Liver (tissue), 8 donors: ENCODE measurements at regions not wholly inside any gene's neighbourhood (a gene's known extent, or its start where the extent isn't known, plus 50 kb on each side); places are given as distances from the start of the nearest gene placed in this dataset.

ENCODE experiments used
- DNase-seq: peaks from one replicate; pipeline ENCODE4 v3.0.0-alpha.2; 2017; ENCODE audit warnings: low spot score
- H3K27ac ChIP-seq, 2 donors: one replicate each; pipeline ENCODE4 v1.7.0; 2013; ENCODE audit warnings: inconsistent platforms in 2 of 2, low read length in 2 of 2, control low read depth in 1 of 2, low read depth in 1 of 2, mild to moderate bottlenecking in 1 of 2
- H3K27me3 ChIP-seq, 4 donors: one replicate each; pipeline versions ENCODE4 v1.6.1 to v1.7.0; 2013; ENCODE audit warnings: low read length in 3 of 4, inconsistent platforms in 1 of 4, mild to moderate bottlenecking in 1 of 4, moderate library complexity in 1 of 4; ENCODE audit not compliant: control insufficient read depth in 4 of 4, insufficient read depth in 4 of 4
- H3K36me3 ChIP-seq, 4 donors: one replicate each; pipeline versions ENCODE4 v1.6.1 to v1.7.0; 2013; ENCODE audit warnings: low read length in 3 of 4, mild to moderate bottlenecking in 3 of 4, low read depth in 1 of 4, moderate library complexity in 1 of 4; ENCODE audit not compliant: control insufficient read depth in 4 of 4, insufficient read depth in 3 of 4
- H3K4me1 ChIP-seq, 4 donors: one replicate each; pipeline versions ENCODE4 v1.6.1 to v1.7.0; 2013; ENCODE audit warnings: low read length in 3 of 4, mild to moderate bottlenecking in 3 of 4, moderate library complexity in 1 of 4; ENCODE audit not compliant: control insufficient read depth in 4 of 4, insufficient read depth in 4 of 4
- H3K4me3 ChIP-seq, 3 donors: one replicate each; pipeline versions ENCODE4 v1.6.1 to v1.7.0; 2013; ENCODE audit warnings: low read length in 3 of 3, control low read depth in 1 of 3, low read depth in 1 of 3, mild to moderate bottlenecking in 1 of 3
- H3K9ac ChIP-seq, 2 donors: one replicate each; pipeline ENCODE4 v1.7.0; 2013; ENCODE audit warnings: low read length in 2 of 2, mild to moderate bottlenecking in 2 of 2, moderate library complexity in 2 of 2, control low read depth in 1 of 2, low read depth in 1 of 2
- H3K9me3 ChIP-seq, 4 donors: one replicate each; pipeline versions ENCODE4 v1.6.1 to v1.7.0; 2013; ENCODE audit warnings: low read length in 3 of 4; ENCODE audit not compliant: control insufficient read depth in 4 of 4
- ATF3 ChIP-seq: IDR thresholded peaks from 2 replicates; pipeline ENCODE4 v1.6.1; 2016; ENCODE audit warnings: antibody characterized with exemption
- EGR1 ChIP-seq, 2 donors: IDR thresholded peaks; 2 replicates each; pipeline ENCODE4 v1.6.1; 2016 to 2018; ENCODE audit warnings: antibody characterized with exemption in 2 of 2, low read depth in 2 of 2
- FOXA1 ChIP-seq: IDR thresholded peaks from 2 replicates; pipeline ENCODE4 v1.6.1; 2016; ENCODE audit warnings: antibody characterized with exemption
- FOXA2 ChIP-seq: IDR thresholded peaks from 2 replicates; pipeline ENCODE4 v1.6.1; 2016; ENCODE audit warnings: antibody characterized with exemption
- GABPA ChIP-seq, 2 donors: IDR thresholded peaks in 1 of 2; conservative IDR thresholded peaks in 1 of 2; 2 replicates each; pipeline ENCODE4 v1.6.1; 2016; ENCODE audit warnings: antibody characterized with exemption in 2 of 2, mild to moderate bottlenecking in 1 of 2, moderate library complexity in 1 of 2
- HNF4A ChIP-seq, 2 donors: conservative IDR thresholded peaks; 2 replicates each; pipeline ENCODE4 v1.6.1; 2016; ENCODE audit warnings: antibody characterized with exemption in 2 of 2, mild to moderate bottlenecking in 2 of 2
- HNF4G ChIP-seq: IDR thresholded peaks from 2 replicates; pipeline ENCODE4 v1.6.1; 2016; ENCODE audit warnings: antibody characterized with exemption
- JUND ChIP-seq, 2 donors: IDR thresholded peaks; 2 replicates each; pipeline ENCODE4 v1.6.1; 2016; ENCODE audit warnings: antibody characterized with exemption in 2 of 2
- MAX ChIP-seq: IDR thresholded peaks from 2 replicates; pipeline ENCODE4 v1.6.1; 2016; ENCODE audit warnings: antibody characterized with exemption
- NR2F2 ChIP-seq: IDR thresholded peaks from 2 replicates; pipeline ENCODE4 v1.6.1; 2016; ENCODE audit warnings: antibody characterized with exemption
- RAD21 ChIP-seq, 2 donors: IDR thresholded peaks; 2 replicates each; pipeline ENCODE4 v1.6.1; 2016; ENCODE audit warnings: antibody characterized with exemption in 2 of 2, mild to moderate bottlenecking in 2 of 2
- REST ChIP-seq: IDR thresholded peaks from 2 replicates; pipeline ENCODE4 v1.6.1; 2016; ENCODE audit warnings: antibody characterized with exemption, mild to moderate bottlenecking
- RXRA ChIP-seq, 2 donors: IDR thresholded peaks; 2 replicates each; pipeline ENCODE4 v1.6.1; 2017 to 2018; ENCODE audit warnings: antibody characterized with exemption in 2 of 2, mild to moderate bottlenecking in 1 of 2
- SP1 ChIP-seq: IDR thresholded peaks from 2 replicates; pipeline ENCODE4 v1.6.1; 2018; ENCODE audit warnings: antibody characterized with exemption, mild to moderate bottlenecking
- TAF1 ChIP-seq: conservative IDR thresholded peaks from 2 replicates; pipeline ENCODE4 v1.6.1; 2016; ENCODE audit warnings: antibody characterized with exemption, mild to moderate bottlenecking
- YY1 ChIP-seq: IDR thresholded peaks from 2 replicates; pipeline ENCODE4 v1.6.1; 2016; ENCODE audit warnings: antibody characterized with exemption, mild to moderate bottlenecking
- ZBTB33 ChIP-seq: IDR thresholded peaks from 2 replicates; pipeline ENCODE4 v1.6.1; 2016; ENCODE audit warnings: antibody characterized with exemption
- WGBS: extraction: QIAGEN DNeasy Blood & Tissue Kit; methylation state at CpG from one replicate; pipeline ENCODE4 v1.1.7; 2013; 5-methylcytosine and 5-hydroxymethylcytosine counted together
- TF ChIP-seq, protein P1 (sequence below): fragments of 150-350 bp; IDR thresholded peaks from 2 replicates; pipeline ENCODE4 v1.5.1; 2017; ENCODE audit warnings: improper control_type of control experiment, low read depth, low read length; ENCODE audit not compliant: missing input control
- donor health status: healthy.
- donor health status: healthy.
- donor health status: healthy.
- donor health status: healthy.
- donor health status: healthy.

- Histone ChIP-seq H3K9ac (no peak overlapping the region), H3K4me3 (no peak overlapping the region), H3K9me3 (no peaks in the 10 kb centered on the region), H3K27ac (no peak overlapping the region), H3K27me3 (no peaks in the 10 kb centered on the region), H3K4me1 (no peaks in the 10 kb centered on the region), H3K36me3 (no peaks in the 10 kb centered on the region)
- 53% methylated on average over 11 of the region's 11 CpGs for WGBS
- no peak for DNase-seq
- TF ChIP-seq SP1 = no peak
Observed at GRCh38 chr14:98022541-98023520, 1225.6 kb downstream of the VRK1 start.

GRCh38 chr14:98028162-98028561, 1231.0 kb downstream of the VRK1 start:
- no peak overlapping the region for H3K27ac ChIP-seq
- H3K9ac ChIP-seq = no peak overlapping the region
- H3K4me3 ChIP-seq = no peak overlapping the region
- DNase-seq = no peak
- 88% methylated on average over 6 of the region's 6 CpGs for WGBS
- TF ChIP-seq HNF4A (conservative IDR thresholded peaks at IDR 0.05) (no peak), REST (no peak), GABPA (IDR thresholded peaks at IDR 0.05 in 1 of 2, conservative IDR thresholded peaks at IDR 0.05 in 1 of 2) (no peak), ZBTB33 (no peak), SP1 (no peak), HNF4G (no peak), FOXA1 (no peak), FOXA2 (no peak), EGR1 (IDR thresholded peaks at IDR 0.05; ENCODE audit: low read depth in 2 of 2) (no peak), RXRA (IDR thresholded peaks at IDR 0.05) (no peak), YY1 (no peak), ATF3 (no peak), JUND (IDR thresholded peaks at IDR 0.05) (no peak), NR2F2 (no peak), MAX (no peak), TAF1 (no peak), RAD21 (IDR thresholded peaks at IDR 0.05) (no peak)
- TF ChIP-seq, protein P1, sequence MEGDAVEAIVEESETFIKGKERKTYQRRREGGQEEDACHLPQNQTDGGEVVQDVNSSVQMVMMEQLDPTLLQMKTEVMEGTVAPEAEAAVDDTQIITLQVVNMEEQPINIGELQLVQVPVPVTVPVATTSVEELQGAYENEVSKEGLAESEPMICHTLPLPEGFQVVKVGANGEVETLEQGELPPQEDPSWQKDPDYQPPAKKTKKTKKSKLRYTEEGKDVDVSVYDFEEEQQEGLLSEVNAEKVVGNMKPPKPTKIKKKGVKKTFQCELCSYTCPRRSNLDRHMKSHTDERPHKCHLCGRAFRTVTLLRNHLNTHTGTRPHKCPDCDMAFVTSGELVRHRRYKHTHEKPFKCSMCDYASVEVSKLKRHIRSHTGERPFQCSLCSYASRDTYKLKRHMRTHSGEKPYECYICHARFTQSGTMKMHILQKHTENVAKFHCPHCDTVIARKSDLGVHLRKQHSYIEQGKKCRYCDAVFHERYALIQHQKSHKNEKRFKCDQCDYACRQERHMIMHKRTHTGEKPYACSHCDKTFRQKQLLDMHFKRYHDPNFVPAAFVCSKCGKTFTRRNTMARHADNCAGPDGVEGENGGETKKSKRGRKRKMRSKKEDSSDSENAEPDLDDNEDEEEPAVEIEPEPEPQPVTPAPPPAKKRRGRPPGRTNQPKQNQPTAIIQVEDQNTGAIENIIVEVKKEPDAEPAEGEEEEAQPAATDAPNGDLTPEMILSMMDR = no peak
- H3K9me3 ChIP-seq = peaks cover 0 to 5% (median 1%) of the 10 kb centered on the region in 4 donors
- H3K36me3 ChIP-seq = no peaks in the 10 kb centered on the region
- no peaks in the 10 kb centered on the region for H3K4me1 ChIP-seq
- H3K27me3 ChIP-seq = no peaks in the 10 kb centered on the region
